Right ventricle myocardium inferior (tissue), 1 donor: ENCODE measurements at regions not wholly inside any gene's neighbourhood (a gene's known extent, or its start where the extent isn't known, plus 50 kb on each side); places are given as distances from the start of the nearest gene placed in this dataset.

Experiments
- ATAC-seq: fragments of 200-7000 bp; cut with Tn5 transposase; one replicate; pipeline ENCODE4 v1.9.1; 2020; ENCODE audit warnings: mild to moderate bottlenecking, moderate library complexity
- DNase-seq: peaks from one replicate; pipeline ENCODE4 v3.0.0; 2021; ENCODE audit errors: missing footprints
- intact Hi-C: fragments of 100-400 bp; cut with DNase I; formaldehyde crosslinking; loops from one replicate; pipeline ENCODE4 v1.11.0; 2022
- donor health status: DM: no; HTN: yes; CAD: no; lungs with severe emphysema.

- ATAC-seq (no peak), DNase-seq (no peak)
- intact Hi-C loops: no loop called here
Measured at GRCh38 chr2:215529271-215529670, 93.4 kb upstream of the FN1 start.

- ATAC-seq (no peak), DNase-seq (no peak)
- intact Hi-C loops: no loop called here
Measured at GRCh38 chr2:215528555-215528954, 92.7 kb upstream of the FN1 start.

GRCh38 chr2:215527736-215528135, 91.9 kb upstream of the FN1 start:
- intact Hi-C loops: no loop called here
- DNase-seq: no peak
- no peak for ATAC-seq

GRCh38 chr2:215526341-215526740, 90.5 kb upstream of the FN1 start:
- DNase-seq (no peak), ATAC-seq (no peak)
- intact Hi-C loops: no loop called here

- intact Hi-C loops: no loop called here
- no peak for DNase-seq
- peak; percentile 83 for ATAC-seq
Measured at GRCh38 chr2:215522237-215522636, 86.4 kb upstream of the FN1 start.

- intact Hi-C loops: no loop called here
- DNase-seq: no peak
- peak; percentile 19 for ATAC-seq
Measured at GRCh38 chr2:215521031-215521430, 85.2 kb upstream of the FN1 start.

- DNase-seq: no peak
- intact Hi-C loops: no loop called here
Measured at GRCh38 chr2:215517391-215517790, 81.5 kb upstream of the FN1 start.

GRCh38 chr2:215514516-215514915, 78.6 kb upstream of the FN1 start:
- DNase-seq: peak; percentile 58
- ATAC-seq: no peak

More at GRCh38 chr2:215517391-215517790, 81.5 kb upstream of the FN1 start:
- no peak for ATAC-seq

GRCh38 chr2:215511454-215512346, 75.8 kb upstream of the FN1 start:
- DNase-seq (peak; percentile 41), ATAC-seq (no peak)
- intact Hi-C loops: no loop called here

More at GRCh38 chr2:215514516-215514915, 78.6 kb upstream of the FN1 start:
- intact Hi-C loops: no loop called here

- intact Hi-C loops: no loop called here
Measured at GRCh38 chr2:215507836-215508235, 72.0 kb upstream of the FN1 start.

GRCh38 chr2:215507136-215507535, 71.3 kb upstream of the FN1 start:
- DNase-seq (no peak), ATAC-seq (no peak)
- intact Hi-C loops: no loop called here

More at GRCh38 chr2:215507836-215508235, 72.0 kb upstream of the FN1 start:
- DNase-seq (no peak), ATAC-seq (no peak)

- ATAC-seq (no peak), DNase-seq (no peak)
- intact Hi-C loops: no loop called here
Measured at GRCh38 chr2:215506604-215506990, 70.7 kb upstream of the FN1 start.

GRCh38 chr2:215505044-215505786, 69.3 kb upstream of the FN1 start:
- DNase-seq (no peak), ATAC-seq (no peak)
- intact Hi-C loops: no loop called here

- ATAC-seq (no peak), DNase-seq (no peak)
- intact Hi-C loops: no loop called here
Measured at GRCh38 chr2:215504547-215504946, 68.7 kb upstream of the FN1 start.

- intact Hi-C loops: no loop called here
- DNase-seq (no peak), ATAC-seq (no peak)
Measured at GRCh38 chr2:215503381-215503780, 67.5 kb upstream of the FN1 start.

- DNase-seq: no peak
- intact Hi-C loops: no loop called here
- no peak for ATAC-seq
Measured at GRCh38 chr2:215500466-215500865, 64.6 kb upstream of the FN1 start.

- ATAC-seq: no peak
- intact Hi-C loops: no loop called here
Measured at GRCh38 chr2:215499331-215499730, 63.5 kb upstream of the FN1 start.

GRCh38 chr2:215498431-215498830, 62.6 kb upstream of the FN1 start:
- ATAC-seq: no peak

More at GRCh38 chr2:215499331-215499730, 63.5 kb upstream of the FN1 start:
- DNase-seq: no peak

GRCh38 chr2:215493376-215493775, 57.5 kb upstream of the FN1 start:
- DNase-seq (no peak), ATAC-seq (no peak)
- intact Hi-C loops: no loop called here

More at GRCh38 chr2:215498431-215498830, 62.6 kb upstream of the FN1 start:
- no peak for DNase-seq
- intact Hi-C loops: no loop called here

GRCh38 chr2:215489288-215489848, 53.5 kb upstream of the FN1 start:
- ATAC-seq: no peak
- DNase-seq: no peak
- intact Hi-C loops: no loop called here
